OCI-LY7 (cell line): ENCODE measurements at regions not wholly inside any gene's neighbourhood (a gene's known extent, or its start where the extent isn't known, plus 50 kb on each side); places are given as distances from the start of the nearest gene placed in this dataset.

Experiments
- BruUV-seq: library from RNA; stranded (reverse); fragments of 400-500 nt; replicated peaks from 2 replicates; lab custom pipeline; 2021; lab: Mats Ljungman, UMichigan
- CTCF ChIA-PET: fragments of 300-600 bp; sonication (Branson Sonifier 250); formaldehyde crosslinking; loops from one replicate; lab custom pipeline; 2022; ENCODE audit warnings: antibody characterized with exemption; ENCODE audit not compliant: unreplicated experiment; lab: Charles Lee
- POLR2A ChIA-PET: fragments of 300-600 bp; sonication (Branson Sonifier 250); formaldehyde crosslinking; loops from one replicate; lab custom pipeline; 2022; ENCODE audit warnings: antibody characterized with exemption; lab: Charles Lee
- DNase-seq: peaks from one replicate; pipeline ENCODE4 v3.0.0-alpha.2; 2015; ENCODE audit warnings: low spot score
- H2AFZ ChIP-seq: fragments of 200-600 bp; sonication (generic), shearing (Covaris generic); 2 replicates; pipeline ENCODE4 v1.6.1; 2014; ENCODE audit warnings: mild to moderate bottlenecking, antibody characterized with exemption, low read length, moderate library complexity
- H3K27ac ChIP-seq: fragments of 200-600 bp; sonication (generic); 2 replicates; pipeline ENCODE4 v1.5.1; 2014; ENCODE audit warnings: mixed run types, low read depth, mild to moderate bottlenecking, moderate library complexity, low read length, inconsistent platforms; ENCODE audit not compliant: poor library complexity, severe bottlenecking
- H3K36me3 ChIP-seq: fragments of 200-600 bp; sonication (generic); 2 replicates; pipeline ENCODE4 v1.6.1; 2014; ENCODE audit warnings: mild to moderate bottlenecking, antibody characterized with exemption, low read length, moderate library complexity, mixed read lengths; ENCODE audit not compliant: insufficient read depth
- H3K4me1 ChIP-seq: fragments of 200-600 bp; sonication (generic); 2 replicates; pipeline ENCODE4 v1.5.1; 2014; ENCODE audit warnings: mild to moderate bottlenecking, low read length; ENCODE audit not compliant: insufficient read depth, poor library complexity, severe bottlenecking
- H3K4me2 ChIP-seq: fragments of 200-600 bp; sonication (generic); 2 replicates; pipeline ENCODE4 v1.6.1; 2014; ENCODE audit warnings: mild to moderate bottlenecking, low read length
- H3K4me3 ChIP-seq: fragments of 200-600 bp; sonication (generic); 2 replicates; pipeline ENCODE4 v1.5.1; 2014; ENCODE audit warnings: mild to moderate bottlenecking, low read depth, low read length; ENCODE audit not compliant: poor library complexity, severe bottlenecking
- H3K79me2 ChIP-seq: fragments of 200-600 bp; sonication (generic); 2 replicates; pipeline ENCODE4 v1.6.1; 2016; ENCODE audit warnings: low read depth, mild to moderate bottlenecking, low read length, moderate library complexity, mixed read lengths; ENCODE audit not compliant: insufficient read depth
- H3K9me2 ChIP-seq: fragments of 200-600 bp; sonication (generic); 2 replicates; pipeline ENCODE4 v1.6.1; 2016; ENCODE audit warnings: mild to moderate bottlenecking, low read length, mixed read lengths; ENCODE audit not compliant: insufficient read depth
- H3K9me3 ChIP-seq: fragments of 200-600 bp; sonication (generic); 2 replicates; pipeline ENCODE4 v1.6.1; 2014; ENCODE audit warnings: mild to moderate bottlenecking, mixed run types, low read length, mixed read lengths
- H4K20me1 ChIP-seq: fragments of 200-600 bp; sonication (generic); 2 replicates; pipeline ENCODE4 v1.6.1; 2014; ENCODE audit warnings: mild to moderate bottlenecking, antibody characterized with exemption, low read length, moderate library complexity, mixed read lengths; ENCODE audit not compliant: insufficient read depth
- CTCF ChIP-seq: fragments of 200-600 bp; sonication (generic); conservative IDR thresholded peaks from 2 replicates; pipeline ENCODE4 v1.5.1; 2014; ENCODE audit warnings: mild to moderate bottlenecking, antibody characterized with exemption, low read length, moderate library complexity, mixed read lengths
- EZH2phosphoT487 ChIP-seq: fragments of 200-600 bp; sonication (generic); IDR thresholded peaks from 2 replicates; pipeline ENCODE4 v1.6.1; 2018; ENCODE audit warnings: low read depth, borderline replicate concordance, mild to moderate bottlenecking, mixed run types, antibody characterized with exemption, low read length, moderate library complexity, mixed read lengths
- intact Hi-C: fragments of 100-400 bp; cut with micrococcal nuclease; formaldehyde crosslinking; loops from one replicate; pipeline ENCODE4 v1.10.0; 2022; ENCODE audit not compliant: unreplicated experiment

- Histone ChIP-seq H3K36me3 (no peaks in the 10 kb centered on the region), H3K4me1 (no peaks in the 10 kb centered on the region), H3K79me2 (no peaks in the 10 kb centered on the region), H3K9me3 (no peaks in the 10 kb centered on the region), H3K9me2 (no peaks in the 10 kb centered on the region), H3K4me2 (no peak overlapping the region), H2AFZ (no peak overlapping the region), H4K20me1 (no peaks in the 10 kb centered on the region), H3K4me3 (no peak overlapping the region), H3K27ac (no peak overlapping the region)
- intact Hi-C loops, result loop anchor here (10.0 kb wide), 1 partner anchor 57 kb away; no protein-coding TSS in a partner anchor
- TF ChIP-seq CTCF (no peak), EZH2phosphoT487 (no peak)
- no peak for DNase-seq
- ChIA-PET POLR2A (interaction anchor here (0.9 to 1.1 kb wide), 2 partner anchors 20 to 22 kb away, joined by 3 to 4 read pairs; no protein-coding TSS in a partner anchor), CTCF (no interaction called here)
- BruUV-seq, result no TSS peak
These were observed 632.8 kb downstream of the IGSF11 start for GRCh38 chr3:118401887-118402286.

- Histone ChIP-seq H3K4me1 (no peaks in the 10 kb centered on the region), H3K4me3 (no peak overlapping the region), H3K27ac (no peak overlapping the region), H4K20me1 (no peaks in the 10 kb centered on the region), H3K36me3 (no peaks in the 10 kb centered on the region), H3K4me2 (no peak overlapping the region), H3K79me2 (no peaks in the 10 kb centered on the region), H3K9me3 (no peaks in the 10 kb centered on the region), H2AFZ (no peak overlapping the region), H3K9me2 (no peaks in the 10 kb centered on the region)
- ChIA-PET CTCF (no interaction called here), POLR2A (no interaction called here)
- no peak for TF ChIP-seq EZH2phosphoT487
- no peak for TF ChIP-seq CTCF
- intact Hi-C loops, result loop anchor here (10.0 kb wide), 1 partner anchor 58 kb away; no protein-coding TSS in a partner anchor
- no TSS peak for BruUV-seq
- DNase-seq, result no peak
These were observed 631.7 kb downstream of the IGSF11 start for GRCh38 chr3:118402971-118403370.

- no peaks in the 10 kb centered on the region for H3K9me2 ChIP-seq
- intact Hi-C loops, result loop anchor here (10.0 kb wide), 1 partner anchor 62 kb away; no protein-coding TSS in a partner anchor
- TF ChIP-seq CTCF (no peak), EZH2phosphoT487 (no peak)
- CTCF ChIA-PET, result no interaction called here
- no peaks in the 10 kb centered on the region for H3K79me2 ChIP-seq
- H4K20me1 ChIP-seq, result no peaks in the 10 kb centered on the region
- no peaks in the 10 kb centered on the region for H3K4me1 ChIP-seq
- POLR2A ChIA-PET, result no interaction called here
- no peak for DNase-seq
- no peak overlapping the region for H2AFZ ChIP-seq
- H3K36me3 ChIP-seq, result no peaks in the 10 kb centered on the region
- no TSS peak for BruUV-seq
- no peak overlapping the region for H3K4me3 ChIP-seq
- H3K4me2 ChIP-seq, result no peak overlapping the region
- no peaks in the 10 kb centered on the region for H3K9me3 ChIP-seq
- no peak overlapping the region for H3K27ac ChIP-seq
These were observed 628.1 kb downstream of the IGSF11 start for GRCh38 chr3:118406562-118406961.
